Stimulated activated CD4-positive, alpha-beta T cell treated with anti-CD3 and anti-CD28 coated beads, Interleukin-2, amount 100 ng/mL, for 24 hours (primary cell): ENCODE measurements at regions not wholly inside any gene's neighbourhood (a gene's known extent, or its start where the extent isn't known, plus 50 kb on each side); places are given as distances from the start of the nearest gene placed in this dataset.

Experiments
- DNase-seq, 2 donors: peaks; one replicate each; pipeline ENCODE4 v3.0.0-alpha.2; 2020

DNA sequence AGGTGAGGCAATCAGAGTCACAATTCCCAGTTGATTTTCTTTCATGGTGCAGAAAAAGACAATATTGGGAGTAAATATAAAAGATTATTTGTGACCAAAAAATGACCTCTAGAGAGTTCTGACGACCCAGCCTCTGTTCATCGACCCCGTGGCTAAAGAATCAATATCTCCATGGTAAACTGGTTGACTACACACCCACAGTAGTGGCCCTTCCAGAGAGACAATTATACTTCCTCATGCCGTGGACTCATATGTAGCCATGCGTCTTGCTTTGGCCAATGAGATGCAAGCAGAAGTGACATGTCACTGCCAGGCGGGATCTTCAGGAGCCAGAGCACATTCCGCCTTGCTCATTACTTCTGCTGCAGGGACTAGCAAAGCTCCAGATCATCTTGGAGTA is 163.3 kb upstream of the RAD23B start:
- no peak for DNase-seq

DNA sequence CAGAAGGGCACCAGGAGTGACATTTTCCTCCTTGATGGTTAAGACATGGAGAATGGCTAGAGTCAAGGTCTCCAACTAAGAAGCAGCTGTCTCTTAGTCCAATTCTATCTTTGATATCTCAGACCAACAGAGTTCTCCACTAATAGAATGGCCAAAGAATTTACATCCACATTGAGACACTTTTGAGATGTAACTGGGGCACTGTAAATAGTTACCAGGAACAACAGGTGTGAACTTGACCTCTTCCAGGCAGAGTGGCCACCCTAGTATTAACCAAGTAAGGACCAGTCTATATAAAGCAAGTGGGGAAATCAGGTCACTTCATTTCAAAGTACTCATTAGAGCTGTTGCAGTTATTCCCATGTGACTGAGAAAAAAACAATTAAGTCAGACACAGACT is 159.7 kb upstream of the RAD23B start:
- no peak for DNase-seq

DNA sequence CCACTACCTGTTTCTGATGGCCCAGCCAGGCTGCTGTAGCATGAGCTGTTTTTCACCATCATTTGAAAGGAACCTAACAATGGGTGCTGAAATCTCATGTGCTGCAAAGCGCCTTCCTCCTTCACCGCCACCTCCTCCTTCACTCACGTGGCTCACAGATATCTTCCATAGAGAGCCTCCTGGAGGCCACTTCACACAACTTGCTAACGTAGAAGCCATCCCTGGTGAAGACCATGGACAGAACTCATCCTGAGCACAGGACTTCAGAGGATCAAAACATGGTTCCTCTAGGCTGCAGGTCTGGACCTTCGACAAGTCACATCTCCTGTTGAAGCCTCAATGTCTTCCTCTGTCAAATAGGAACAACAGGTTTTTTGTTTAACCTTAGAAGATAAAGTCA is 155.5 kb upstream of the RAD23B start:
- DNase-seq = no peak

DNA sequence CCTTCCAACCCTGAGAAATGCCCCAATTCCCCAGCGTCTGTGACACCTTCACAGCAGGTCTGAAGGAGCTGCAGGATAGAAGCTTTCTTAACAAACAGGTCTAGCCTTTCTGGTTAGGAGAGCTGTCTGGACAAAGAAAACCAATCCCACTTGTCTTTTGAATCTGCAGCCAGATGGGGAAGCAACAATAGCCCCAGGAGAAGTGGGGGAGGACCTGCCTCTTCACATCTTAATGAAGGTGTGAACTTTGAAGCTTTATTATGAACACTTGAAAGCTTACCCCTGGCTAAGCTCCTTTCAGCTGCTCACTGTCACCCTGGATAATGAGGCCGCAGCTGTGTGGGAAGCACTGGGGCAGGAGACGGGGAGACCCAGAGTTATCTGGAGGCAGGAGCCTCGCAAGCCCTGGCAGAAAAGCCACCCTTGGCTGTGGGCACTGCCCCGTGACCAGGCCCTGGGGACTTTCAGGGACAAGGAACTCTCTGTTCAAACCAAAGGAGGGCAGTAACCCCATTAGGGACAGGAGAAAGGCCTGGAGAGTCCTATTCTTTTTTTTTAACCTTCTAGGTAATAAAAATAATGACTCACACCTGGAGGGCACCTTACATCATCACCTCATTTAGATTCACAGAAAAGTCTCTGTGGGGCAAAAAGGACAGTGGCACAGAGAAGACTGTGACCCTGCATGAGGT is 151.8 kb upstream of the RAD23B start:
- DNase-seq = no peak

DNA sequence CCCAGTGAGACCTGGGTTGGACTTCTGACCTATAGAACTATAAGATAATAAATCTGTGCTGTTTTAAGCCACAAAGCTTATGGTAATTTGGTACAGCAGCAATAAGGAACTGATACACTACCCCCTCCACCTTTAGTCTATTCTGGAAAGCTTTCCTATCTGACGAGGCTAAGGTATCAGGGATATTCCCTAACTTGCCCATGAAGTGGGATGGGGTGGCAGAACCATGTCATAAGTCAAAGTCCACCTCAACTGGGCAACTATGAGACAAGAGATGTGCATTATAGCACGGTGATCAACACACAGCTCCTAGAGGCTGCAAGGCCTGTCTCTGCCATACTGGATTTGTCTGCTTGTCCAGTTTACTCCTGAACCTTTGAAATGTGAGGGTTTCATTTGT is 146.8 kb upstream of the RAD23B start:
- no peak for DNase-seq

DNA sequence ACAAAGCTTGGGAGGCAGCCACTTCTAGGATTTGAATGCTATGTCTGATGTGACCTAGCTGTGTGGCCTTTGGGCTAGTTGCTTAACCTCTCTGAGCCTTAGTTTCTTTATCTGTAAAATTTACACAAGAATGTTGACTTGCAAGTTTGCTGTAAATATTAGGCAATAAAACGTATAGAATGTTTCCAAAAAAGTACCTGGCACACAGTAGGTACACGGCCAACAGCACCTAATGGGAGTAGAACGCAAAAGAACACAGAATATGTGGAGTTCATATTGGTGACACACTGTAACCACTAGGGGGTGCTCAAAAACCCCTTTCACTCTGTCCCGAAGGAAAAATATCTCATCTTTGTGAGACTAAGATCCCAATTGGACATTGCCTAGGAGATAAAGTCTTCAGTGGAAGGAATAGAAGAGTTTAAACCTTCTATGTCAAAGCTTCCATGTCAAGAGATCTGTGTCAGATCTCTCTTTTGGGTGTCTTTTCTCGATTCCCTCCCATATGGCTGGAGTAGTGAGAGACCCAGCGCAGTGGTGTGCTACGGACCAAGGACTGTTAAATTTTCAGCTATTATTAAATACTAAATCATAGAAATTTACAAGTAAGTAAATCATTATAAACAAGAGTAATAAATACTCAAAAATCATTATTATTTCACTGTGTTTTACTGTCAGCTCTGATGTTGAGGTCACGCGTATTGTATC is 145.4 kb upstream of the RAD23B start:
- DNase-seq = no peak

DNA sequence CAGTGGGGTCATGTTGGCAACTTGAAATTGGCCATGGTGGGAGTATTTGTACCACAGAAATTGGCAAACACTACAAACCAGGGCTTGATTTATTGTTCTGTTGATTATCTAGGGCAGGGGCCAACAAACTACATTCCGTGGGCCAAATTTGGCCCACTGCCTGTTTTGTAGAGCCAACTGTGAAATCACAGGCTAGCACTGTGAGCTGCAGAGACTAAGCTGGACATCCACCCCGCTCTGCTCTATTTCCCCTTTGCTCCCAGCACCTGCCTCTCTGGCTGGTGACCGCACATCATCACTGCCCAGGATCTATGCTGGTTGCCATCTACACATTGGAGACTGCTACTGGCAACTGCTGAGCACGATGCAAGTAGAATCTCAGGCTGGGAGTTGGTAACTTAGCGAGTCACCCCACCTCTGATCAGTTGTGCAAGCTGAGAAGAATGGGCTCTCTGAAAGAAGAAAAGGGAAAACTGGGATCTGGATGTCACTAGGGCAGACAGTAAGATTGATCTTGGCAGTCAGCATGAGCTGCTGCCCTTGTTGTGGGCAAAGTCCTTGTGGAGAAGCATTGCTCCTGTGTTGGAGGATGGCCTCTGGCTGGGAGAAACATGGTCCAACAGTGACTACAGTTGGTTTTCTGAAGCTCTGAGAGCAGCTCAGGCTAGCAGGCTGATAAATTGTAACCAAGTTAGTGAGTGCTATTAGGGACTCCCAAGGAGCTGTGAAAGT is 144.7 kb upstream of the RAD23B start:
- DNase-seq = no peak

DNA sequence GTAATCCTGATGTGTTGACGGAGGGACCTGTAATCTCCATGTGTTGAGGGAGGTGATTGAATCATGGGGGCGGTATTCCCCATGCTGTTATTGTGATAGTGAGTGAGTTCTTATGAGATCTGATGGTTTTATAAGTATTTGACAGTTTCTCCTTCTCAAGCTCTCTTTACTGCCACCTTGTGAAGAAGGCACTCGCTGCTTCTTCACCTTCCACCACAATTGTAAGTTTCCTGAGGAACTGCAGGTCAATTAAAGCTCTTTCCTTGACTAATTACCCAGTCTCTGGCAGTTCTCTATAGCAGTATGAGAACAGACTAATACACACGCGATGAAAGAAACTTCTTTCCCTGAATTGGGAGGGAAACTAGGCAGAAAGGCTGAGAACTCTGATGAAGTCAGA is 141.1 kb upstream of the RAD23B start:
- DNase-seq = no peak

DNA sequence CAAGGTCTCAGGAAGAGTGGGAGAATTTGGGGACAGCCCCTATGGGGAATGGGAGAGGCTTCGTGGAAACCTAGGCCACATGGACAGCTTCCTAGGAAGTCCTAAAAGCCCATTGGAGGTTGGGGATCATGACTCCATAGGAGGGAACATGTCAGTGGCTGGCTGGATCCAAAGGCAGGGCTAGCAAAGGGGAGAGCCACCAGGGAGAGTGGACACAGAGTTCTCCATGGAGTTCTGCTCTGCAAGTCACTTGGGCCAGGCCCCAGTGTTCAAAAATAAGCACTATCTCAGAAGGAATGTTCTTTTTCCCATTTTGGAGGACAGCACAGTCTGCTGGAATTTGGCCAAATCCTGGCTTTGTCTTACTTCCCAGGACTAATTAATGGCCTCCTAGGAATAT is 140.6 kb upstream of the RAD23B start:
- no peak for DNase-seq

DNA sequence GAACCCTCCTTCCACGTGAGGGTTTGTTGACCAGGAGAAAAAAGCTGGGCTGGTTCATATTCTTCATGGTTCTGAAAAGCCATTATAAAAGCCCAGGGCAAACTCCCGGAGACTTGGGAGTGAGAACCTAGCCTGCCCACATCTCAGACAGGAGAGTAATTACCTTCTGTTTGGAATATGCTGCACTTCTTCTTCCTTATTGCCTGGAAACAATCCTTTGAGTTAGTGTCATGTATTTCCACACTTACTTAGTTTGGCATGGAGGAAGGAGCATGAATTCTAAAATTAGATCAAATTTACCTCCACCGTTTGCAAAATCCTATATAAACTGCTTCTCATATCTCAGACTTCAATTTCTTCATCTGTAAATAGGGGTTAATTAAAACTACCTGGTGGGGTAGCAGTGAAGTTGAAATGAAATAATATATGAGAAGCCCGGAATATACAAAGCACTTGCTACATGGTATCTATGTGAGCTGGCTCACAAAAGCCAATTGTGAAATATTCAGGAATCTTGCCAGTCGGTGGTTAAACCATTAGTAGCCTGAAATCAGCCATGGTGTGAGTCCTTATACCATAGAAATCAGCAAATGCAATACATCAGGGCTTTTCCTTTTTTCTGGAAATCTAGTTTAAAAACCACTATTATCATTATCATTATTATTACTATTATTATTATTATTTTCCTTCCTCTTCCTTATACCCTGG is 140.0 kb upstream of the RAD23B start:
- DNase-seq = no peak

DNA sequence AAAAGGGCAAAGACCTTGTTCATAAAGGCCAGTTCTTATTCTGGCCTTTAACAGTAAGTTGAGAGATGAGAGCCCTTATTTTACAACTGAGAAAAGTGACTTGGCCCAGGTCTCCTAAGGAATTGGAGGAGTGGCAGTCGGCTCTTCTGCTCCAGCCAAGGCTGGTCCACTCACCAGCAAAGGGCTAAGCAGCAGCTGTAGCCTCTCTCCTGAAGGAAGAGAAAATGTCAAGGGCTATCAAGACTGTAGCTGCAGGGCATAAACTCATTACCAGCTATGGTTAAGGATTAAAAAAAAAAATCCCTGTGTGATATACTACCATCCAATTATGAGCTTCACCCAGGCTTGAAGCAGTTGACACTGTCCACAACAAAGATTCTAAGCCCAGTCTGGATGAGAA is 138.6 kb upstream of the RAD23B start:
- no peak for DNase-seq

DNA sequence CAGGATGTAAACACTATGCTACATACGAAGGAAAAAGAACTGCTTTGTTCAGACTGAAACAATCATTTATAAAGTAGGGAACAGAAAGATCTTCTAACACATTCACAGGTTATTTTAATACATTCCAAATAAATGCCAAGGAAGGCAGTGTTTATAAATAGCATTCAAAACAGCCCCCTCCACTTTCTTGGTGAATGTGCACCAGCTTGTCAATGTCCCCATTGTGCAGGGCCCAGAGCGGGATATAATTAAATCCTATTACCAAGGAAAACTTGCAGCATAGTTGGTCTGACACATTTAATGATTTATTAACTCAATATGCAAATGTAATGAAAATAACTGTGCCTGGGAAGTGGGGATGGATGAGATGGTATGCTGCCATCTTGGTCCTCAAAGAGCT is 135.9 kb upstream of the RAD23B start:
- DNase-seq = no peak

DNA sequence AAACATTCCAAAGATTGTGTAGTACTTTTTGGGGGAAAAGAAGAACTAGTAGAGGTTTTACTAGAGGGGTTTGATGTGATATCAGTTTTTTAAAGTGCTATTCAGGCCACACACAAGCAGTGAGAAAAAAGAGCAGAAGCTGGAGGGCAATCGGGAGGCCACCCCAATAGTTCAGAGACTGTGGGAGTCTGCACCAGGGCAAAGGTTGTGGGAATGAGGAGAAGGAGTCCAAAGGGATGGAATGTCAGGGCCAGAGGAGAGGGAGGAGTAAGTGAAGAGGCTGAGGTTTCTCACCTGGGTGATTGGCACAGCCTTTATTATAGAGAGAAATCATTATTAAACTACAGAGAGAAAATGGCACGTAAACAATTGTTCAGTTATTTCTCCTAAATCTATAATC is 134.9 kb upstream of the RAD23B start:
- DNase-seq = no peak

DNA sequence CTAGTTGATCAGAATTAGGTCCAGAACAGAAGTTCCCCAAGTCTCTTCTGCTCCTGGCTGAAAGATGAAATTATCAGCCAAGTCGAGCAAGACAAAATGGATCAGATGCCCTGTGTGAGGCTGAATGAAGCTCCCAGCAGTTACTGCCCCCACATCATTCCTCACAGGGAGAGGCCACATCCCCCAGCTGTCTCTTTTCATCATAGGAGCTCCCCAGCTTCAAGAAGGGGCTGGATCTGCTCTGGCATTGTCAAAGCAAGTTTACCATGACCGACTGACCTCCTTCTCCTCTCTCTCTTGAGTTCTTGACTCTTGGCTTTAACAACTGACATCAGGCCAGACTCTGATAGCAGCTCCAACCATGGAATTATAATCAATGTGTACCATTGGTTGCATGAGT is 133.3 kb upstream of the RAD23B start:
- DNase-seq = no peak

DNA sequence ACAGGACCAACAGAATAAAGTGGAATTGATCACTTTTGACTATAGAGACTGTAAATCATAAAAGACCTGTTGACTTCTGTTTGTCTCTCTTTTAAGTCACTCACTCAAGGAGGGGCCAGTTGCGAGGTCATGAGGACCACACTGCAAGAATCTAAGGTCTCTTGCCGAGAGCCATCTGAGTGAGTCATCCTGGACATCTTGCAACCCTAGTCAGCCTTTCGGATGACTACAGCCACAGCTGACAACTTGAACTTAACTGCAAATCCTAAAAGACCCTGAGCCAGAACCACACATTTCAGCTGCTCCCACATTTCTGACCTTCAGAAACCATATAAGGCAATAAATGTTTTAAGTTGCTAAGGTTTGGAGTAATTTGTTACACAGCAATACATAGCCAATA is 129.7 kb upstream of the RAD23B start:
- DNase-seq = no peak

DNA sequence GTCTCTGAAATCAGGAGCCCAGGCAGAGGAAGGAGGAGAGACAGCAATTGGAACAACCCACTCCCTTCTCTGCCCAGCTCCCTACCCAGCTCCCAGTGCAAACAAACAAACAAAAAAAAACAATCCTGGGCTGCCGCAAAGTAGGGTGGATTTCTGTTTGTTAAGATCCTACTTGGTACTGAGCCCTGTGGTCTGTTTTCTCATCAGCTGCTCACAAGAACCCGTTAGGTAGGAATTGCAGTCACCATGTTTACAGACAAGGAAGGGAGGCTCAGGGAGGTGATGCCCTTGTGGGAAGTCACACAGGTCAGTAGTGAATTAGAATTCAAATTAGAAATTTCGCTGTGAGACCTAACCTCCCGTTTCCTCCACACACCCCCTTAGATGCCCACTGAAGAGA is 128.8 kb upstream of the RAD23B start:
- DNase-seq = no peak

DNA sequence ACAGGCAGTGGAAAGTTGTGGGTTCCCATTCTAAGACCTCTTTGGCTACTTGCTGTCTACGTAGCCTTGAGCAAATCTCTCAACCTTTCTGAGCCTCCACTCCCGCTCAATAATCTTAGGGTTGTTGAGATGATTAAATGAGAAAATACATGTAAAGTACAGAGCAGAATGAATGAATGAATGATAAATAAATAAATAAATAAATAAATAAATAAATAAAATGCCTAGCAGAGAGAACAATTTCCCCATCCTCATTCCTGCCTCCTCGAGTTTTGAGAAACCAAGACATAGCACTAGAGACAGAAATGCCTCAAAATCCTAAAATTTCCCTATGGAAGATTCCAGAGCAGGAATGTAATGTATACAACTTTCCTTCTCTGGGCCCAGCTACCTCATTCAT is 128.3 kb upstream of the RAD23B start:
- no peak for DNase-seq

DNA sequence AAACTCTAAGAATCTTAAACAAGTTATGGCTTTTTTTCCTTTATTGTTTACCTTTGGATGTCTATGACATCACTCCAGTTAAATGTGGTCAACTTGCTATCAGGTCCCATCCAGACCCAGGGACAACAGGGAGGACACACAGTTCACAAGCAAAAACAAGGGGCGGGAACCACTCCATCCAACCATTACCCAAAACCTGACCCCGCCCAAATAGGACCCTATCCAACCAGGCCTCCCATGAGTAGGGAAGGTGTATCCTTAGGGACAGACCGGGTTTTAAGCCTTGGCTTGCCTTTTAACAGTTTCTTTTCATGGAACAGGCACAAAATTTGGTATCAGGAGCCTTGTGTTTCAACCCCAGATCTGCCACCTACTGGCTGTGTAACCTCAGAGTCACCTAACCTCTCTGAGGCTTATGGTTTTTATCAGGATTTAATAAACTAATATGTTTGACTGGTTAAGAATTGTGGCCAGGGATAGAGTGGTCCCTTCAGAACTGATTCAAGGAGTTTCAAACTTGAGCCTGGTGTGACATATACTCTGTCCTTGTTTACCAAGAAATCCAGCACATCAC is 127.7 kb upstream of the RAD23B start:
- no peak for DNase-seq

DNA sequence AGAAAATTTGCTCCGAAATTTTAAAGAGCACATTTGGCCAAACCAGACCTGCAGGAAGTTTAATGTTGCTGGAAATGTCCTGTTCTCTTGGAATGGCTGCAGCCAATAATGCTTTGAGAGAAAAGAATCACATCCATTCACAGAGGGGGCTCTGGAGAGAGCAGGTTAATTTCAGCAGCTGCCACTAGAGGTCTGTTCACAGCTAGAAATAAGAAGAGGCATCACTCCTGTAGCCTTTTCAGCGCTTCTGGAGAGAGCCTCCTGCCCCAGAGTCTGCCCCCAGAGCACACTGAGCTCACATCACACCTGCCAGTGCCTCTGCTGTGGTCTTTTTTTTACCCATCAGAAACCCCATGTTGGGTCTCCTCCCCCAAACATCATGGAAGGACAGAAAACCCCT is 124.8 kb upstream of the RAD23B start:
- no peak for DNase-seq

DNA sequence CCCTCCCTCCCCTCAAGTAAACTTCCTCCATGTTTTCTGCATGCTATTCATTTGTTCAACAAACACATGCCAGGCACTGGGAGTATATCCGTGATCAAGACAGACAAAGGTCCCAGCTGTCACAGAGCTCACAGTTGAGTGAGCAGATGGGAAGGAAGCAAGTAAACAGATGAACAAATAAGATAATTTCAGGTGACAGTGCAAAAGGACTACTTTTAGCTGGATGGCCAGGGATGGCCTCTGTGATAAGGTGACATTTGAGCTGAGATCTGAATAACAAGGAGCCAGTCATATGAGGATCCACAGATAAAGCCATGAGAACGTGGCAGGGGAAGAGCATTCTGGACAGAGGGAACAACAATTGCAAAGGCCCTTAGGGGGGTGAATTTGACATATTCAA is 121.7 kb upstream of the RAD23B start:
- no peak for DNase-seq

DNA sequence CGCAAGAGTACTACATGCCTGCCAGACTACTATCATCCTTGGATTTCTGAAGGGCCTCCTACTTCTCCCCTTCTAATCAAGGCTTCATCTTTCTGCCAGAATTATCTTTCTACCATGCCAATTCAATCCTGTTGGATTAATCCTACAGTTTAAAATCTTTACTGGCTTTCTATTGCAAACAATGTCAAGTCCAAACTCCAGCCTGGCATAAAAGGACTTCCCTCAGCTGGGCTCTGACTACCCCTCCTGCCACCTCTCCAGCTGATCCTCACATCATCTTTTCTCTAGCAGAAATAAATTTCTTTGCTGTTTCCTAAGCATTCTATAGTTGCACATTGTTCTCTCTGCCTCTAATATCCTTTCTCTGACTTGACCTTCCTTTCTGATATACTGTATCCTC is 119.7 kb upstream of the RAD23B start:
- no peak for DNase-seq

DNA sequence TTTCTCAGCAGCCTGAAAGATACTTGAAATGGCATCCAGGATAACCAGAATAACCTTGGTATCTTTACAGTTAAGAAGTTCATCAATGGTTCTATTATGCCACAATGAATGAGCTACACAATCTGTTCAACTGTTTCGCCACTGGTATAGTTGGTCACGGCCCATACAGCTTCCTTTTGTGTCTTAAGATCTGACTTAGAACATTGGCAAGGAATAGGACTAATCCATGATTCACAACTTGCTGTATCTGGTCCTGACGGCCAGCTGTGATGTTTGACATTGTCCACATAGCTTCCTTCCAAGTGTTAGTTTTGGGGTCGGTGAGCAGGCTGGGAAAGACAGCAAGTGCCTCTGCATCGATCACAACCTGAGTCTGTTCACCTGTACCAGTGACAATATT is 113.3 kb upstream of the RAD23B start:
- DNase-seq = no peak

DNA sequence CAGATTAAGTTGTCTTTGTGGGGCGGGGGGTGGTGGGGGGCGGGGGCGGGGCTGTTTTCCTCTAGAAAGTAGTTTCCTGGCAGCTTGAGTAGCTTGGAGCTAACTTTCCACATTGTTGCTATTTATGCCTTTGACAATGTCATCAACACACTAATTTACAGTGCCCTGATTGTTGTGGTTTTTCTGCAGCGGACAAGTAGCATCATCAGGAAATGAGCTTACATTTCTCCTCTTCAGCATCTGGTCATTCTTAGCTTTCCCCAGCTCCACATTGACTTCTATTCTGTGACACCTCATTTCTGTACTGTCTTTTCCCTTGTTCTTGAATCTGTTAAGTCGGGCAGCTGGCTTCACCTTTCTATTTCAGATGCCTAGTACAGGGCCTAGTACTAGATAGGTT is 112.3 kb upstream of the RAD23B start:
- DNase-seq = no peak
